Spleen (tissue), 7 donors: ENCODE measurements at regions not wholly inside any gene's neighbourhood (a gene's known extent, or its start where the extent isn't known, plus 50 kb on each side); places are given as distances from the start of the nearest gene placed in this dataset.

Source experiments
- CTCF ChIP-seq, 11 experiments: fragments of 200-600 bp in 7 of 11; fragments of 450-650 bp in 4 of 11; sonication (generic) in 4 of 11; IDR thresholded peaks in 8 of 11; conservative IDR thresholded peaks in 3 of 11; 1 replicate in 7 of 11; 2 replicates in 4 of 11; pipeline versions ENCODE4 v1.4.0 to v1.8.0; 2016 to 2021; ENCODE audit warnings: antibody characterized with exemption in 11 of 11, inconsistent platforms in 4 of 11, mild to moderate bottlenecking in 1 of 11
- POLR2A ChIP-seq, 3 donors: fragments of 450-650 bp; IDR thresholded peaks; one replicate each; pipeline ENCODE4 v1.5.1; 2017; ENCODE audit warnings: antibody characterized with exemption in 3 of 3, mild to moderate bottlenecking in 1 of 3
- donor health status: DM: no; HTN: no; CAD: no; lungs with moderate emphysema.
- donor health status: DM: no; HTN: no; CAD: no.
- donor health status: DM: no; HTN: no; CAD: no.

DNA sequence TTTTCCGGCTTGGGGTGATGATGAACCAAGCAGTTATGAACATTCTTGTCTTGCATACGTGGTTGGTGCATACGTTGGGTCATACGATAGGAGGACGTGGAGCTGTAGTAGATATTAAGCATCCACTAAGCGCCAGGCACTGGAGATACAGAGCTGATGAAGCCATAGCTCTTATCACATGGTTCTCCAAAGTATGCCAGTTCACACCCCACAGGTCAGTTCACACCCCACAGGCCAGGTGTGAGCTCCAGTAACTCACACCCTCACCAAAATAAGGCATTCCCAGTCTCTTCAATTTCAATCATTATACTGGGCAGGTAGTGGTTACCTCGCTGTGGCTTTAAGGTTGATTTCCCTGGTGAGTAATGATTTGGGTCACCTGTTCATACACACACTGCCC is 335.5 kb downstream of the FOXL1 start:
- TF ChIP-seq POLR2A (IDR thresholded peaks at IDR 0.05) (no peak), CTCF (IDR thresholded peaks at IDR 0.05 in 8 of 11, conservative IDR thresholded peaks at IDR 0.05 in 3 of 11) (no peak)
